CD4-positive, alpha-beta T cell treated with Interleukin-4 for 4 hours (primary cell): ENCODE measurements at regions not wholly inside any gene's neighbourhood (a gene's known extent, or its start where the extent isn't known, plus 50 kb on each side); places are given as distances from the start of the nearest gene placed in this dataset.
"Not testable (repeated sequence)": the region's sequence is repeated elsewhere in the genome, so short reads cannot be mapped to it uniquely, and the experiment has no call there.

Experiments used
- DNase-seq: peaks from one replicate; pipeline ENCODE4 v3.0.0-alpha.2; 2020

DNA sequence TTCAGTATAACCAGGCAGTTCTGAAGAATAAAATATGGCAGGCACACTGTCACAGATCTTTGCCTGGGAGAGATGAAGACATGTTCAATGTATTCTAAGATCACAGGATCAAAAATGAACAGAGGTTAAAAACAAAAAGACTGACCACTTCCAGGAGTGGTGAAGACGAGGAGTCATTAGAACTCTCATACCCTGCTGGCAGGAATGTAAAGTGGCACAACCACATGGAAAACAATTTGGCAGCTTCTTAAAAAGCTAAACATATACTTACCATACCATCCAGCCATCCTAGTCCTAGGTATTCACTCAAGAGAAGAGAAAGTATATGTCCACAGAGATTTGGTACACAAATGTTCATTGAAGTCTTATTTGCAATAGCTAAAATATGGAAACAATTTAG is 406.3 kb downstream of the NPIPA8 start:
- DNase-seq: no peak

DNA sequence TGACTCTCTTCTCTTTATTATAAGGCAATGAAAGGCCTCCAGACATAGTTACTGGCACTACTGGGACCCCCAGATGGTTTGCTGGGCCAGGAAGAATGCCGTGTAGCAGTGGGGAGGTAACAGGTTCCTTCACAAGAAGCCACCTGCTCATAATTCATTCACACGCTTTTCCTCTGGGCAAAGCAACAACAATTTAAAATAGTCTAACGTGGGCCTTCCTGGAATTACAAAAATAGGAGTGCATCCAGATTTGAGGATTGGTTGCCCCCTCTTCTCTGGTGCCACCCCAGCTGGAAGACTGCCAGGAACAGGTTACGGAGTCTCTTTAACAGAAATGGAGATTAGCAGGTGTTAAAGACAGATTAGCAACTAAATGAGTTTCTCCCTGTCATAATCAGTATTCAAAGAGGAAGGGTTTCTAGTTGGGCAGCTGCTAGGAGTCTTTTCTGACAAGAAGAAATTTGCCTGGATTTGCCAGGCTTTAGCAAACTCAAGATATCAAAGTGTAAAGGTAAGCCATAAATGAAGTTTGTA is 409.6 kb downstream of the NPIPA8 start:
- DNase-seq: no peak

DNA sequence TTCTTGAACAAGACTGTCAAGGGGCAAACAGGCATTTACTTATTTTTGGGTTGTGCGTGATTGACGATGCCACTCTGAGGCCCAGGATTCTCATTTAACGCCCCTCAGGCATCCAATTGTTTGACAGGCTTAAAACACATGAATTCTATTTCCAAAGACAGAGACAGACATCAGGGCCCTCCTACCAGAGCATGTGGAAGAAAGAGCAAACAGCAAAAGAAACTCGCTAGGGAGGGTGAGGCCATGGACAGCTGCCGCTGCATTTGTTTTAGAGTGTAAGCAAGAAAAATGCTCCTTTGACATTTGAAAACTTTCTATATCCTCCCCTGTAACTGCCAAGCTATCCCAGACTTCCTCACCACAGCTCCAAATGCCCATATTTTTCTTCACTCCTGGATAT is 410.1 kb downstream of the NPIPA8 start:
- DNase-seq: no peak

- DNase-seq: no peak
These were observed 410.8 kb downstream of the NPIPA8 start for GRCh38 chr16:17925761-17926160.

DNA sequence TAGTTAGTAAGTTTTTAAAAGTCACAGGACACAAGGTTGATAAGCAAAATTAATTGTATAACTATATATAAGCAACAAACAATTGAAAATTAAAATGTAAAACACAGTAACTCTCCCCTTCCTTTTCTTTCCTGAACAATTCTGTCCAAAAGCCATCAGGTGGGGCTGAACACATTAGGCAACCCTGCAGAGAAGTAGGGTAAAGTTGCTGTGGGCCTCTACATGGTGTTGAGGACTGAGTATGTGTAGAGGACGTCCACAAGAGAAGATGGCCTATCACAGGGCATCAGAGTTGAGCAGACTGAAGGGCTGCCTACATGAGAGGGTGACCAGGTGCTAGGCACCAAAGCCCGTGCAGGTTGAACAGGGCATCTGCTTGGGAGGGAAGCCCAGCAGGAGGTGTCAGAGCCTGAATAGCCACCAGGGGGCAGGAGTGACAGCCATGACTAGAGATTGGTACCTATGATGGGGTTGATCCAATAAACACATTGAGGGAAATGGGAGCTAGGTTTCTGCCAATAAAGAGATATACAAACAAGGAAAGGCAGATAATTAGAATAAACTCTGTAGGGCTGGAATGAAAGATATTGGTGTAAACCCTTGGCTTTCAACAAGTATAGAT is 415.1 kb downstream of the NPIPA8 start:
- DNase-seq: peak; percentile 36

GRCh38 chr16:17917316-17918019 is 419.1 kb downstream of the NPIPA8 start:
- no peak for DNase-seq

DNA sequence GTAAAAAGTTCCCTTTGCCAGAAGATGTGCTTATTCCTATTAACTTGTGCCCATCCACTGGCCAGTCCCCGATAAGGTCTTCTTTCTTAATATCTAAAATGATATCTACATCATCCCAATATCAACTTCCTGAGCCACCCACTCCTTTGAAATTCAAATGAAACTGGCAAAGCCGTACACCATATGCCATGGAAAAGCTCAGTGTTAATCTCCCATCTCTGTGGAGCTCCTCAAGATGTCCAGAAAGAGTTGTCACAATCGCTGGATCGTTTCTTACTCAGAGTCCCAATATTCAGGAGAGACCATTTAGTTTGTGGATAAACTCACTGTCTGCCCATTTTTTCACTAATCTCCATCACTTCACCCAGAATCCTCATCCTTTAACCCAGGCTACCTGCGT is 420.7 kb downstream of the NPIPA8 start:
- DNase-seq: no peak

DNA sequence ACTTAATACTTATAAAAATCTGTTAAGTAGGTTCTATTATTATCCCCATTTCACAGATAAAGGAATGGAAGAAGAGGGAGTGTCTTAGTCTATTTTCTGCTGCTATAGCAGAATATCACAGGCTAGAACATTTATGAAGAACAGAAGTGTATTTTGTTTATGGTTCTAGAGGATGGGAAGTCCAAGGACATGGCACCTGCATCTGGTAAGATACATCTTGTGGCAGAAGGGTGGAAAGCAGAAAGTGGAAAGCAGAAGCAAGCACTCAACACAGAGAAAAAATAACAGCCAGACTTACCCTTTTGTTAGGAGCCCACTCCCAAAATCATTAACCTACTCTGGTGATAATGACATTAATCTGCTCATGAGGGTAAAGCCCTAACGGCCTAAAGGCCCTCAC is 422.4 kb downstream of the NPIPA8 start:
- DNase-seq: no peak

DNA sequence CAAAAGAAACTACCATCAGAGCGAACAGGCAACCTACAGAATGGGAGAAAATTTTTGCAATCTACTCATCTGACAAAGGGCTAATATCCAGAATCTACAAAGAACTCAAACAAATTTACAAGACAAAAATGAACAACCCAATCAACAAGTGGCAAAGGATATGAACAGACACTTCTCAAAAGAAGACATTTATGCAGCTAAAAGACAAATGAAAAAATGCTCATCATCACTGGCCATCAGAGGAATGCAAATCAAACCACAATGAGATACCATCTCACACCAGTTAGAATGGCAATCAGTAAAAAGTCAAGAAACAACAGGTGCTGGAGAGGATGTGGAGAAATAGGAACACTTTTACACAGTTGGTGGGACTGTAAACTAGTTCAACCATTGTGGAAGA is 425.0 kb downstream of the NPIPA8 start:
- DNase-seq: not testable (repeated sequence)

- not testable (repeated sequence) for DNase-seq
These were observed 429.9 kb downstream of the NPIPA8 start for GRCh38 chr16:17906626-17907025.

- DNase-seq: no peak
These were observed 430.5 kb upstream of the XYLT1 start for GRCh38 chr16:17901309-17901708.

GRCh38 chr16:17899141-17899540 is 428.4 kb upstream of the XYLT1 start:
- DNase-seq: no peak

DNA sequence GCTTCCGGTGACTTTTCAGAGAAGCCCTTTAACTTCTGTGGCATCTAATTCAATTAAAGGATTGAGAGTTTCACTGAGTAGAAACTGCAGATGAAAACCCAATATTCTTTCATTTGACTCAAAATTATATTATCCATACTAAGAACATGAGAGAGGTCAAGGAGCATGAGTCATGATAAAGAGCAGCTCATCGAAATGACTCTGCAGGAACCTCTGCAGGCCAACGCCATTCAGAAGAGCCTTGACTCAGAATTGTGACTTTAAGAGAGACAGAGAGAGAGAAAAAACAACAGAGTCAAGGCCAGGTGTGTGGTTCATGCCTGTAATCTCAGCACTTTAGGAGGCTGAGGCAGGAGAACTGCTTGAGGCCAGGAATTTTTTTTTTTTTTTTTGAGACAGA is 417.2 kb upstream of the XYLT1 start:
- DNase-seq: no peak

GRCh38 chr16:17885659-17886207 is 415.0 kb upstream of the XYLT1 start:
- no peak for DNase-seq

GRCh38 chr16:17877821-17878360 is 407.1 kb upstream of the XYLT1 start:
- DNase-seq: no peak

GRCh38 chr16:17866996-17867395 is 396.2 kb upstream of the XYLT1 start:
- no peak for DNase-seq

DNA sequence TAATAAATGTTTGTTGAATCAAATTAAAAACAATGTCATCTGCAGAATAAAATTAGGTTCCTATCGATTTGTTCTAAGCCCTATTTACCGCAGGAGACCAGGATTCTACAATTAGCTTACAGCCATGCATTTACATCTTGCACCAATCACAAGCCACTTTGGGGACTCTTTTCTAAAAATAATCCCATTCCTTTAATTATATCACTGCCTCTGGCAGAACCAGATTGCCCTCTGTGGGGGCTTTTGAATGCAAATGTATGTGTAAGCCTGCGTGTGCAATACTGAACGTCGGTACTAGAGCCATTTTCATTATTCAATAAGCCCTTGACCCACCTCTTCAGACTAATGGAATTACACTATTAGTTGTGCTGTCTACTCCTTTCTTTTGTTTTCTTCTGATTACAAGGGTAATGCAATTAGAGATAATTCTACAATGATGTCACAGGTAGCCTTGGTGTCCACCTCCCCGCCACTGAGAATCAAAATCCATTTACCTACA is 391.3 kb upstream of the XYLT1 start:
- no peak for DNase-seq

- no peak for DNase-seq
These were observed 387.3 kb upstream of the XYLT1 start for GRCh38 chr16:17858061-17858460.

DNA sequence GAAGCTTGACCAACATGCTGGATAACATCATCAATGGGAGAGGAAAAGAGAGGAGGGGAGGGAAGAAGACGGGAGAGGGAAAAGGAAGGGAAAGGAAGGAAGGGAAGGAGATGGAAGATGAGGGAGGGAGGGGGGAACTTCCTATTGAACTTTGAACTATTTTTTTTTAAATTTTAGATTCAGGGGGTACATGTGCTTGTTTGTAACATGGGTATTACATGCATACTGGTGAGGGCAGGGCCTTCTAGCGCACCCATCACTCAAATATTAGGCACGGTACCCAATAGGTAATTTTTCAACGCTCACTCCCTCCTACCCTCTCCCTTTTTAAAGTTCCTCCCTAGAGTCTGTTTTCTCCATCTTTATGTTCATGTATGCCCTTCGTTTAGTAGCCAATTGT is 383.2 kb upstream of the XYLT1 start:
- no peak for DNase-seq

DNA sequence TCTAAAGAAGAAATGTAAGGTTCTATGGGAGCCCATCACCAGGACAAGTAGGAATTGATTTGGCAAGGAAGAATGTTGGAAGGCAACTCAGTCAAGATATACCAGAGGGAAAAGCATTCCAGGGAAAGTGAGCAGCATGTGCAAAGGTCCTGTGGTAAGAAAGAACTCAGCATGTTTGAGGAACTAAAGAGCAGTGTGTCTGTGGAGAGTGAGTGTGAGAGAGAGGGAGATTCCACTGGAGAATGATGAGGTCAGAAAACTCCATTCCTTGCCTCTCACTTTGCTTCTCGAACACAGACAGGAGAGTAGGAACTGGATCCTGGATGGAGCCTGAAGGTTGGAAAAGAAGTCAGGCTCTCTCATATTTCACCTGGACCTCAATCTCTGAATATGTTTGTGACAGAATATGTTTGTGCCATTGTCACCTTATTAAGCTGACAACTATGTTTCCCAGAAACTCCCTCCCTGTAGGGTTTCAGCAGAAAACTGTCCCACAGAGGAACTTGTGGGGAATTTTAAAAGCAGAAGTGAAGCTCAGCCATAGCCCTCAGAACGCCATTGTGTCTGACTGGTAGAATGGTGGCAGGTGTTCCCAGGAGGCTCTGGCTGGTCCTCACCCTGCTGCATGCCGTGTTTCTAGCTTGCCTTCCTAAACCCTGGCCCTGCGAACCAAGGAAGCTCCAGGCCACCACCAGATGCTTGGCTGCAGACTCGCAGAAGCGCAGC is 382.4 kb upstream of the XYLT1 start:
- no peak for DNase-seq

- no peak for DNase-seq
These were observed 380.0 kb upstream of the XYLT1 start for GRCh38 chr16:17850581-17851250.

GRCh38 chr16:17847234-17847795 is 376.6 kb upstream of the XYLT1 start:
- no peak for DNase-seq
